Loucy (cell line): ENCODE measurements at regions not wholly inside any gene's neighbourhood (a gene's known extent, or its start where the extent isn't known, plus 50 kb on each side); places are given as distances from the start of the nearest gene placed in this dataset.

ENCODE experiments used
- H2AFZ ChIP-seq: fragments of 200-600 bp; sonication (generic); 2 replicates; pipeline ENCODE4 v1.6.0; 2016; ENCODE audit warnings: antibody characterized with exemption, mild to moderate bottlenecking, low read length, moderate library complexity
- H3F3A ChIP-seq: fragments of 200-600 bp; 2 replicates; pipeline ENCODE4 v1.6.0; 2016; ENCODE audit warnings: antibody characterized with exemption, low read depth, mild to moderate bottlenecking
- H3K27me3 ChIP-seq: fragments of 200-600 bp; sonication (generic); 2 replicates; pipeline ENCODE4 v1.6.1; 2014; ENCODE audit warnings: low read length, mild to moderate bottlenecking; ENCODE audit not compliant: insufficient read depth, poor library complexity, severe bottlenecking
- H3K36me3 ChIP-seq: fragments of 200-600 bp; sonication (generic); 2 replicates; pipeline ENCODE4 v1.6.1; 2016; ENCODE audit warnings: low read length; ENCODE audit not compliant: insufficient read depth
- H3K4me1 ChIP-seq: fragments of 200-600 bp; sonication (generic); 2 replicates; pipeline ENCODE4 v1.5.1; 2014; ENCODE audit warnings: low read length, mild to moderate bottlenecking; ENCODE audit not compliant: insufficient read depth, poor library complexity, severe bottlenecking
- H3K4me2 ChIP-seq: fragments of 200-600 bp; sonication (generic); 2 replicates; pipeline ENCODE4 v1.6.0; 2014; ENCODE audit warnings: antibody characterized with exemption, low read length, low read depth, mild to moderate bottlenecking; ENCODE audit not compliant: poor library complexity, severe bottlenecking
- H3K4me3 ChIP-seq: fragments of 200-600 bp; sonication (generic); 2 replicates; pipeline ENCODE4 v1.5.1; 2014; ENCODE audit warnings: low read length, mild to moderate bottlenecking, mixed read lengths; ENCODE audit not compliant: poor library complexity, severe bottlenecking
- H3K79me2 ChIP-seq: fragments of 200-600 bp; sonication (generic); 2 replicates; pipeline ENCODE4 v1.6.1; 2014; ENCODE audit warnings: low read length; ENCODE audit not compliant: insufficient read depth
- H3K9ac ChIP-seq: fragments of 200-600 bp; sonication (generic); 2 replicates; pipeline ENCODE4 v1.6.0; 2014; ENCODE audit warnings: mild to moderate bottlenecking, low read depth, low read length, moderate library complexity; ENCODE audit not compliant: poor library complexity, severe bottlenecking
- H3K9me2 ChIP-seq: fragments of 200-600 bp; sonication (generic); replicated peaks from 2 replicates; pipeline ENCODE4 v1.6.1; 2016; ENCODE audit warnings: low read depth, low read length, mixed read lengths
- H3K9me3 ChIP-seq: fragments of 200-600 bp; sonication (generic); 2 replicates; pipeline ENCODE4 v1.6.1; 2014; ENCODE audit warnings: mild to moderate bottlenecking, antibody characterized with exemption, low read length, low read depth; ENCODE audit not compliant: insufficient read depth
- H4K20me1 ChIP-seq: fragments of 200-600 bp; sonication (generic); 2 replicates; pipeline ENCODE4 v1.6.0; 2014; ENCODE audit warnings: antibody characterized with exemption, low read length, mild to moderate bottlenecking; ENCODE audit not compliant: insufficient read depth, poor library complexity, severe bottlenecking
- EZH2phosphoT487 ChIP-seq: fragments of 200-600 bp; IDR thresholded peaks from 2 replicates; pipeline ENCODE4 v1.6.1; 2018; ENCODE audit warnings: antibody characterized with exemption, mild to moderate bottlenecking, moderate library complexity, borderline replicate concordance
- TF ChIP-seq, protein P1 (sequence below): fragments of 200-600 bp; sonication (generic); conservative IDR thresholded peaks from 2 replicates; pipeline ENCODE4 v1.5.1; 2014; ENCODE audit warnings: mild to moderate bottlenecking, antibody characterized with exemption, low read length

DNA sequence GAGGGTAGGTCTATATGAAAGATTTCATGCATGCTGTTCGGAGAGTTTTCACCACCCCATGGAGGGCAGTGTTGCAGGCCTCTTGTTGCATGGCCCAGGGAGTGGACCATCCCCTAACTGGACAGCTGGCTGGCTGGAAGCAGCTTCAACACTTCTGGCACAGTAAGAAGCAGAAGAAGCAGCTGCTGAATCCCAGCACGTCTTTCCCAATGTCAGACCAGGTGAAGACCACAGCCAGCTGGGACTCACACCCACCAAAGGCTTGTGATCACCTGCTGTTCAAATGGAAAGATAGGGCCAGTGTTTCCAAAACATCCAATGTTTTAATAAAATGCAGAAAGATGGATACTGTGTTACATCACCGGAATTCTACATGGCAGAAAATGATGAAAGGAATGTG is 1423.6 kb downstream of the AACS start:
- Histone ChIP-seq H4K20me1 (no peaks in the 10 kb centered on the region), H3K4me3 (no peak overlapping the region), H3K4me2 (no peak overlapping the region), H3K9me2 (no peaks in the 10 kb centered on the region), H3K9ac (no peak overlapping the region), H3K9me3 (no peaks in the 10 kb centered on the region; the same call in 1 of the 2 replicates), H3K27me3 (no peaks in the 10 kb centered on the region), H3K4me1 (no peaks in the 10 kb centered on the region), H2AFZ (no peak overlapping the region), H3F3A (no peaks in the 10 kb centered on the region), H3K36me3 (no peaks in the 10 kb centered on the region), H3K79me2 (no peaks in the 10 kb centered on the region)
- TF ChIP-seq EZH2phosphoT487: no peak
- TF ChIP-seq, protein P1, sequence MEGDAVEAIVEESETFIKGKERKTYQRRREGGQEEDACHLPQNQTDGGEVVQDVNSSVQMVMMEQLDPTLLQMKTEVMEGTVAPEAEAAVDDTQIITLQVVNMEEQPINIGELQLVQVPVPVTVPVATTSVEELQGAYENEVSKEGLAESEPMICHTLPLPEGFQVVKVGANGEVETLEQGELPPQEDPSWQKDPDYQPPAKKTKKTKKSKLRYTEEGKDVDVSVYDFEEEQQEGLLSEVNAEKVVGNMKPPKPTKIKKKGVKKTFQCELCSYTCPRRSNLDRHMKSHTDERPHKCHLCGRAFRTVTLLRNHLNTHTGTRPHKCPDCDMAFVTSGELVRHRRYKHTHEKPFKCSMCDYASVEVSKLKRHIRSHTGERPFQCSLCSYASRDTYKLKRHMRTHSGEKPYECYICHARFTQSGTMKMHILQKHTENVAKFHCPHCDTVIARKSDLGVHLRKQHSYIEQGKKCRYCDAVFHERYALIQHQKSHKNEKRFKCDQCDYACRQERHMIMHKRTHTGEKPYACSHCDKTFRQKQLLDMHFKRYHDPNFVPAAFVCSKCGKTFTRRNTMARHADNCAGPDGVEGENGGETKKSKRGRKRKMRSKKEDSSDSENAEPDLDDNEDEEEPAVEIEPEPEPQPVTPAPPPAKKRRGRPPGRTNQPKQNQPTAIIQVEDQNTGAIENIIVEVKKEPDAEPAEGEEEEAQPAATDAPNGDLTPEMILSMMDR: no peak

DNA sequence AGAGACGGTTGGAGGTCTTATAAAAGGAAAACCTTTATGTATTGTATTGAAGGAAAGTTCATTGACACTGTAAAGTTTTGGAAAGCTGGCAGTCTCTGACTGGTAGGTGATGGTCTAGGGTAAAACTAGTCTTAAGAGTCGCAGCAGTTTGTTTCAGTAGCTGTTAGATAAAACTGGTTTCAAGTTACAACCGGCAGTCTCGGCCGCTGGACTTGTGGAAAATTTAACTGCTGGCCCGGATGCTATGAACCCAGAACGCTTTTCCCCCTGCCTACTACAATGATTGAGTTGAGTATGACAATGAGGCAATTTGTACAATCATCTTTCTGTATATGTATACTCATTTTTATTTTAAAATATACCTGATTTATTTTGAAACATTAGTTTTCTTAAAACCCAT is 1426.9 kb downstream of the AACS start:
- Histone ChIP-seq H2AFZ (no peak overlapping the region), H3K4me1 (no peaks in the 10 kb centered on the region), H4K20me1 (no peaks in the 10 kb centered on the region), H3K4me3 (no peak overlapping the region), H3K9me2 (no peaks in the 10 kb centered on the region), H3F3A (no peaks in the 10 kb centered on the region), H3K36me3 (no peaks in the 10 kb centered on the region), H3K9ac (no peak overlapping the region), H3K4me2 (no peak overlapping the region), H3K27me3 (no peaks in the 10 kb centered on the region), H3K9me3 (no peaks in the 10 kb centered on the region; the same call in 1 of the 2 replicates), H3K79me2 (no peaks in the 10 kb centered on the region)
- TF ChIP-seq EZH2phosphoT487: no peak
- TF ChIP-seq, protein P1: no peak

DNA sequence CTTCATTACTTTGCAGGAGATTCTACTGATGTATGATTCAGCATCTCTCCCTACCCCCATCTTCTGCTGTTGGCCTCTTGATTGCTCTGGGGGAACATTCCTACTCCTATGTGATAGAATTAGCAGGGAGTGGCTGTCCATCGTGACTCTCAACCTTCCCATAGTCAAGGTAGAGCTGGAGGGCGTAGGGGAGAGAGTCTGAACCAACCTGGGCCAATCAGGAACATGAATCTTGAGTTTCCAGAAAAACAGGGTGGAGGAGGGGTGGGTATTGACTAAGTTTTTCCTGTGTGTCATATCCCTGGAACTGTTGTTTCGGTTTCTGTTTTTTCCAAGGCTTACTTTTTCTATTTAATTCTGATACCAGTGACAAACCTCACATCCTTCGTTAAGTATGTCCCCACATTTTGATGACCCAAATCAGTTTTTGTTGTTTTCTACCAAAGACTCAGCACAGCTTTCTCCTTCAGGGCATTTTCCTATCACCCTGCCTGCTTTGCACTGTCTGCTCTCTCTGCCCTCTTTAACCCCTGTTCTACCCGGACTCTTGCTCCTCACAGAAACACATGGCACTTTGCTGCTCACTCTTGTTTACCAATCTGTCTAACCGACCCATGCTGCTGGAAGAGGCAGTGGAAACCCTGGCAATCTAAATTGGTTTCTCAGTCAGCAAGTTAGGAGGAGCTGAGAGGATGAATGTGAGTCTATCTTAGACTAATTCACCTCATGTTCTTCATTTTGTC is 1428.3 kb downstream of the AACS start:
- no peaks in the 10 kb centered on the region for H3K4me1 ChIP-seq
- H3K9me3 ChIP-seq: no peaks in the 10 kb centered on the region; the same call in 1 of the 2 replicates
- TF ChIP-seq, protein P1: no peak
- no peak for TF ChIP-seq EZH2phosphoT487
- H3K27me3 ChIP-seq: no peaks in the 10 kb centered on the region
- H4K20me1 ChIP-seq: no peaks in the 10 kb centered on the region
- no peak overlapping the region for H3K9ac ChIP-seq
- H3K9me2 ChIP-seq: no peaks in the 10 kb centered on the region
- H3K4me2 ChIP-seq: no peak overlapping the region
- H3F3A ChIP-seq: no peaks in the 10 kb centered on the region
- no peak overlapping the region for H2AFZ ChIP-seq
- H3K36me3 ChIP-seq: no peaks in the 10 kb centered on the region
- no peaks in the 10 kb centered on the region for H3K79me2 ChIP-seq
- no peak overlapping the region for H3K4me3 ChIP-seq
